OCI-M2 (cell line): ENCODE measurements at regions not wholly inside any gene's neighbourhood (a gene's known extent, or its start where the extent isn't known, plus 50 kb on each side); places are given as distances from the start of the nearest gene placed in this dataset.
"Not testable (repeated sequence)": the region's sequence is repeated elsewhere in the genome, so short reads cannot be mapped to it uniquely, and the experiment has no call there.

Experiments
- DNase-seq: peaks from one replicate; lab custom pipeline; 2025; ENCODE audit not compliant: unreplicated experiment; lab: John Stamatoyannopoulos, UW

DNA sequence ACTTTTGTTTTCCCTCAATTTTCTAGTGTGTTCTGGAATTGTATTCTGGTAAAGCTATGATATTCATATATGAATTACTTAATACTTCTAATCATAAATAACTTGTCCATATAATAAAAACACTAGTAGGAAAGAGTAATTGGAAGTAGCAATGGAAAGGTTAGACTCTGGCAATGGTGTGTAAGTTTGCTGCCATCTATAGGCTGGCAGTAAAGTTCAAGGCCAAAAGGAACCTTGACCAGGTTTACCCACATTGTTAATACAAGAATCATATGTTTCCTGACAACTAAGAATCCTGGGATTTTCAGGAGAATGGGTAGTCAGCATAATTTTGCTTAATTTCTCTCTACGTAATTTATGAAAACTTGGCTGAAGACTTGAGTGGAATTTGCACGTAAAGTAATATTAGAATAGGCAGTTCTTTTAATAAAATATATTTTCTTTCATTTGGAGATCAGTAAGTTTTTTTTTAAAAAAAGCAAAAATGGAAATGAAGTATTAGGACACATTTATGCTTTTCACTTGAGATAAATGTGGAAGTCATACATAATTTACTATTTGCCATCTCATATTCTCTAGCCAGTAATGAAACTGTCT lies 926.7 kb downstream of the GALC start:
- no peak for DNase-seq

GRCh38 chr14:87065366-87065765 lies 927.6 kb downstream of the GALC start:
- no peak for DNase-seq

DNA sequence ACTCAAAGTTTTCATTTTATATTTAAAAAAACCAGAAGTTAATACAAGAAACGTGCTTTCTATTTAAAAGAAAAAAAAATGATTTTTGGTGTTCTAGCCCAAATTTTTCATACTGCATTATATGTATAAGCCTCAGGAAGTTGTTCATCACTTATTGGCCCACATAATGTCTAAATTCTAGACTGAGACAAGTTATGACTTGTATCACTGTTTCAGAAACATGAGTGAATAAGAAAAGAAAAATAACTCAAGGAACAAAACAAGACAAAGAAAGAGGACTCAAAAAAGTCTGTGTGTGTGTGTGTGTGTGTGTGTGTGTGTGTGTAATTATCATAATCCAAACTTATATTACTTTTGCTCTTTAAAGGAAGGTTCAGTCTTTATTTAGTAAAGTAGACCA lies 929.8 kb downstream of the GALC start:
- DNase-seq, result no peak

GRCh38 chr14:87060405-87060804 lies 932.6 kb downstream of the GALC start:
- DNase-seq, result no peak

DNA sequence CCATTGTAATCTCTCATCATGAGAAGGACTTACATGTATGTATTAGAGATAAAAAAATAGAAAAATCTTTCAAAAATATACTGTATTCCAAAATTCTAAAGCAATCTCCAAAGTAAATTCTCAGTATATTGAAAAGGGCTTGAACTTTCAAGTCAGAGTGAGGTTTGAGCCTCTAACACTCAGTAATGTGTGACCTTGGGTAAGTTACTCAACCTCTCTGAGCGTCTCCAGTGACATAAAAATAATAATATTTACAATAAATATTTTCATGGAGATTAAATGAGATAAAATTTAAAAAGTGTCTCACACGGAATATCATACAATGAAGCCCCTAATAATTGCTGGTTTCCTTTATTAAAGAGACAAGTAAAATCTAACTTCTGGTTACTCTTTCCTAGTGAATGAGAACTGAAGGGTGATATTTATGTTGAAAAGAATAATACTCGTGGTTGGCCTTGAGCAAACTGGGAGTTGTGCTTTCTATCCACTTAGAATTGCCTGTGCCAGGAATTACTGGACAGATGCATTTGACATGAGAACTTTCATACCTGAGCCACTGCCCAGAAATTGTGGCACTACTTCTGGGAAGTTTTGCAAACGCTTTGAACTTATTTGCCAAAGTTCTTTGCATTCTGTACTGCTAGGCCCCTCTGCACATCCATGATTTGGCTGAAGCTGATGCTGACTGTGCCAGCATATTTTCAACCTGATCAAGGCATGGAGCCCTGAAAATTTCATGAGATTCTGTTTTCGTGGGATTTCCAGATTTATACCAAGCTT lies 933.7 kb downstream of the GALC start:
- no peak for DNase-seq

- DNase-seq, result no peak
These were observed 938.0 kb downstream of the GALC start for GRCh38 chr14:87055007-87055406.

GRCh38 chr14:87052646-87053225 lies 940.2 kb downstream of the GALC start:
- no peak for DNase-seq

DNA sequence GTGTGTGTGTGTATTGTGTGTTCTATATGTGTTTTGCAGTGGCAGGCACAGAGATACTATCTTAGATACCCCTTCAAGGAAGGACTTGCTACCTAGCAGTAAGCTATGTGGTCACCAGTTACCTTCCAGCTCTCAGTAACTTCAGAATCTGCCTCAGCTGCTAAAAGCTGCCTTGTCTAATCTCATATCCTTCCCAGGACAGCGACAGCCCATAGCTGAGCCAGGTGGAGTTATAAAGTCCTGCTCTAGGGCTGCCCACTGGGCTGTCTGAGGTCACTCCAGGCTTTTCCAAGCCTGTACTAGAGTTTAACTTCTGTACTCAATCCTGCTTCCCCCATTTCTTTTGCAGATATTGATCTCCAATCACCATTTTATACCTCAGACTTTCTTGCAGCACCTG lies 942.6 kb downstream of the GALC start:
- no peak for DNase-seq

DNA sequence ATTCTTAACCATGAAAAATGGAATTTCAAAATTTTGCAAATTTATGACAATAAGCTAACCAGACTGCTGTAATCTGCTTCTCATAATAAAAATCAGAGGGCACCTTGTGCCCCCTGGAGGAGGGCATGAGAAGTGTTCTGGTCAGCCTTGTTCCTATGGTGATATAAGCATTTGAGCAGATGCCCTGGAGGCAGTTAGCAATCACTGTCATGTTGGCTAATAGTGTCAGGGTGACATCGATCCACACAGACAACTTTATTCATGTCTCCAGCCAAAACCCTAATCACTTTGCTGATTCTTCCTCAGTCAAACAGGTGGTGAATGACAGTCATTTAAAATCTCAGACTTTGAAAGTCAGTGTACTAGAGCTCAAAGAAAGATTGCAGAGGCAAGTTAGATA lies 943.0 kb downstream of the GALC start:
- no peak for DNase-seq

DNA sequence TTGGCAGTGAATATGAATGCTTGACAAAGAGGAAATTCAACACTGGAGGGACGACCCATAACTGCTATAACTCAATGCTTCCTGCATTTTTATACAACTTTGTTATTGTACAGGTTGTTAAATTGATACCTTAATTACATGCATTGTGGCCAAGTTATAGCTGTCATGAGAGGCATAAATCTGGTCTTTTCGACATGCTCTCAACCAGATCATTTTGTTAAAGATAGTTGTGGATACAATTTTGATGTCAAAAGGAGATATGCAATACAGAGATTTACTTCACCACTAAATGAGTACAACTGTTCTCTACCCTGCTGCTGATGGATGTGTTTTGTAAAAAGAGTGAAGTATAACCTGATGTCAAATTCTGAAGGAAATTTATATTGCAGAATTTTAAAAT lies 946.0 kb downstream of the GALC start:
- DNase-seq, result no peak

DNA sequence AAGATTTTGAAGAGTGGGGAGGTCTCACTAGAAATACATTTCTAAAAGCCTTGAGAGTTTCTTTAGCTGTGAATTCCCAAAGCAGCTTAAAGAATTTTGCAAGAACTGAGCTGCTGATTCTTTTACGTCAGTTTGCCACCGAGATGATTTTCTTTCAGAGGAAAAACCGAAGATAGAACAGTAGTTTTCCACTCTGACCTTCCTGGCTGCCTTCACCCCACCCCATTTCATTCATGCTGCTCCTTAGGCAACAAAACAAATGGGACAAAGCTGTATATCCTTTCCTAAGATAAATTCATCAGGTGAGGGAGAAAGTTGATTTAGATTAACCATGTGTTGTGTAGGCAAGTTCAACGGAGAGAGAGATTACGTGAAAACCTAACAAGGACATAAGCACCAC lies 947.0 kb downstream of the GALC start:
- DNase-seq, result no peak

GRCh38 chr14:87045246-87045645 lies 947.7 kb downstream of the GALC start:
- no peak for DNase-seq

- no peak for DNase-seq
These were observed 948.2 kb downstream of the GALC start for GRCh38 chr14:87044807-87045206.

DNA sequence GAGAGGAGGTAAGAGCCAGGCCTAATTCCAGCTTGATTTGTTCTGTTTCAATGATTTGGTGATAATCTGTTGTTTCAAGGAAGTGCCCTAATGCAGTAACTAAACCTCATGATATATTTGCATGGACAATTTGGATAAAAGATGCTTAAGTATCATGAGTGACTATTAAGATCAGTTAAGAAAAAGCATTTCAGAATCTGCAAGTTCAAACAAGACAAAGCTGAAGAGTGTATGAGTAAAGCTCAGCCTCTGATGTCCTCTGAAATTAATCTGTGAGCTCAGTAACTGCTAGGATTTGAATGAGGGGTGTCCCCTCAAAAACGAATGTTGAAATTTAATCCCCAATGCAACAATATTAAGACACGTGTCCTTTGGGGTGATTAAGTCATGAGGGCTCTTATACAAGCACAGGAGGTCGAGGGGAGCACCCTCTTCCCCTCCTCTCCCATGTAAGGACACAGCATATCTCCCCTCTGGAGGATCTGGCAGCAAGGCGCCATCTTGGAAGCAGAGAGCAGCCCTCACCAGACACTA lies 949.2 kb downstream of the GALC start:
- no peak for DNase-seq

- DNase-seq, result no peak
These were observed 950.6 kb downstream of the GALC start for GRCh38 chr14:87042354-87042753.

GRCh38 chr14:87041290-87042020 lies 951.5 kb downstream of the GALC start:
- DNase-seq, result no peak

- no peak for DNase-seq
These were observed 958.3 kb downstream of the GALC start for GRCh38 chr14:87034680-87035079.

DNA sequence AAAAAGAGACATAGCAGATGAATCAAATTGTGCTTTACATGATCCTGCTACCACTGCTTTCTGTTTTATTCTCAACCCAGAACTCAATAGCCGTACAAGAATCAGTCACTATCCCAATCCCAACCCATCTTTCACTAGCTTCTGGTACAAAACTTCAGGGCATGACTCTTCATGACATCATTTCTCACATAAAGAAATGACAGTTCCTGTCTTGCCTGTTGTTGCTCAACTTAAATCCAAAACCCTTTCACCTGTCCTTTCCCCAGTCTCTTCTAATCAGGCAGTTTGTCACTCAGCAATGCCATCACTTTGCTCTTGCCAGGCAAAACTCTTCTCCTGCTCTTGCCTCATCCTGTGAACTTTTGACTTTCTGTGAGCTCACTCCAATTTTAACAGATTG lies 962.8 kb downstream of the GALC start:
- DNase-seq, result no peak

DNA sequence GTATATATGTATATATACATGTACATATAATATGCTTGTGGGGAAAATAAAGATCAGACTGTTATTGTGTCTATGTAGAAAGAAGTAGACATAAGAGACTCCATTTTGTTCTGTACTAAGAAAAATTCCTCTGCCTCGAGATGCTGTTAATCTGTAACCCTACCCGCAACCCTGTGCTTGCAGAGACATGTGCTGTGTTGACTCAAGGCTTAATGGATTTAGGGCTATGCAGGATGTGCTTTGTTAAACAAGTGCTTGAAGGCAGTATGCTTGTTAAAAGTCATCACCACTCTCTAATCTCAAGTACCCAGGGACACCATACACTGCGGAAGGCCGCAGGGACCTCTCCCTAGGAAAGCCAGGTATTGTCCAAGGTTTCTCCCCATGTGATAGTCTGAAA lies 972.9 kb downstream of the GALC start:
- not testable (repeated sequence) for DNase-seq

DNA sequence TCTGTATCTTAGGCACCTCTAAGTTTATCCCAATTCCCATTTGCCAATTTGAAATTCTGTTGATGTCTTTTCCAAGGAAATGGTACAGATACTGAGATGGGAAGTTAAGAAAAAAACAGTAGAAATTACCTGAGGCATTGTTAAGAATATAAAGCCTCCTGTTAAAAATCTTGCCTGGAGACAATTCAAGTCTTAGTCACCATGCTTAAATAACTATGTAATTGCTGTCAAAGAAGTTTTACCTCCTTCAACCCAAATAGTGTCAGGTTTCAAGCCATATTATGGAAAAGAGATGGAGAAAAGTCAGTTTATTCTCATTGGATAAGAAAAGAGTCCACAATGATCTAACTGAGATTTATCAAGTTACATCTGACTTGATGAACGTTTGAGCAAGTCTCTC lies 974.7 kb downstream of the GALC start:
- no peak for DNase-seq

- DNase-seq, result no peak
These were observed 975.6 kb downstream of the GALC start for GRCh38 chr14:87017335-87017734.

GRCh38 chr14:87014856-87015255 lies 978.1 kb downstream of the GALC start:
- no peak for DNase-seq
